Stomach (tissue), 4 donors: ENCODE measurements at regions not wholly inside any gene's neighbourhood (a gene's known extent, or its start where the extent isn't known, plus 50 kb on each side); places are given as distances from the start of the nearest gene placed in this dataset.

Experiments
- POLR2A ChIP-seq, 4 donors: fragments of 450-650 bp; IDR thresholded peaks; one replicate each; pipeline ENCODE4 v1.6.1; 2016; ENCODE audit warnings: antibody characterized with exemption in 4 of 4, control low read depth in 2 of 4, mild to moderate bottlenecking in 1 of 4, moderate library complexity in 1 of 4
- TF ChIP-seq, protein P1 (sequence below), 7 experiments: fragments of 450-650 bp in 4 of 7; fragments of 200-600 bp in 3 of 7; sonication (generic) in 3 of 7; IDR thresholded peaks; one replicate each; pipeline ENCODE4 v1.5.1; 2016 to 2019; ENCODE audit warnings: antibody characterized with exemption in 7 of 7, control low read depth in 2 of 7, mild to moderate bottlenecking in 1 of 7

DNA sequence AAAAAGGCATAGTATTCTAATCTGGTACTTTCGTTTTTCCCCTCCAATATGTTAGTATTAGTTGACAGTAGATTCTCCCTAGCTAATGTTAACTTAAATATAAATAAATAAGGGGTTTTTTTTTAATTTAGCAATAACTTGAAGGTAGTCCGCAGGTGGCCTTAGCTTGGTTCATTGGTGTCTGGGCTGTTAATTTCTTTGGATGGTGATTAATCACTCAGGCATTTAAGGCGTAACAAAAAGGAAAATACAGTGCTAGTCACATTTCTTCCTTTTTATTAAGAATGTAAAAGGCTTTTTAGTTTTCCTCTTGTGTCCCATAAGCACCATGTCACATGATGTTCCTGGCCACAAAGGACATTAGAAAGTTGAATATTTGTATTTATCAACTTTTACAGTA, 161.0 kb upstream of the POT1 start:
- no peak for TF ChIP-seq POLR2A (IDR thresholded peaks at IDR 0.05)
- TF ChIP-seq, protein P1, sequence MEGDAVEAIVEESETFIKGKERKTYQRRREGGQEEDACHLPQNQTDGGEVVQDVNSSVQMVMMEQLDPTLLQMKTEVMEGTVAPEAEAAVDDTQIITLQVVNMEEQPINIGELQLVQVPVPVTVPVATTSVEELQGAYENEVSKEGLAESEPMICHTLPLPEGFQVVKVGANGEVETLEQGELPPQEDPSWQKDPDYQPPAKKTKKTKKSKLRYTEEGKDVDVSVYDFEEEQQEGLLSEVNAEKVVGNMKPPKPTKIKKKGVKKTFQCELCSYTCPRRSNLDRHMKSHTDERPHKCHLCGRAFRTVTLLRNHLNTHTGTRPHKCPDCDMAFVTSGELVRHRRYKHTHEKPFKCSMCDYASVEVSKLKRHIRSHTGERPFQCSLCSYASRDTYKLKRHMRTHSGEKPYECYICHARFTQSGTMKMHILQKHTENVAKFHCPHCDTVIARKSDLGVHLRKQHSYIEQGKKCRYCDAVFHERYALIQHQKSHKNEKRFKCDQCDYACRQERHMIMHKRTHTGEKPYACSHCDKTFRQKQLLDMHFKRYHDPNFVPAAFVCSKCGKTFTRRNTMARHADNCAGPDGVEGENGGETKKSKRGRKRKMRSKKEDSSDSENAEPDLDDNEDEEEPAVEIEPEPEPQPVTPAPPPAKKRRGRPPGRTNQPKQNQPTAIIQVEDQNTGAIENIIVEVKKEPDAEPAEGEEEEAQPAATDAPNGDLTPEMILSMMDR (IDR thresholded peaks at IDR 0.05) = no peak
